ENCODE measurements at regions not wholly inside any gene's neighbourhood (a gene's known extent, or its start where the extent isn't known, plus 50 kb on each side); places are given as distances from the start of the nearest gene placed in this dataset.

GRCh38 chr12:116642683-116643082, 83.5 kb downstream of the MAP1LC3B2 start:
- TF ChIP-seq USF2 (IDR thresholded peaks at IDR 0.05; ENCODE audit: low read length) (no peak), SP4 (IDR thresholded peaks at IDR 0.05; ENCODE audit: low read length) (no peak), POLR2AphosphoS5 (IDR thresholded peaks at IDR 0.05; ENCODE audit: low read depth, low read length) (no peak), CHD7 (IDR thresholded peaks at IDR 0.05; ENCODE audit: insufficient replicate concordance, low read length) (no peak), POLR2A (IDR thresholded peaks at IDR 0.05; ENCODE audit: control extremely low read depth in 1 of 2, low read depth in 2 of 2, low read length in 2 of 2) (no peak), CREB1 (IDR thresholded peaks at IDR 0.05) (no peak), CTCF (IDR thresholded peaks at IDR 0.05; ENCODE audit: control extremely low read depth in 1 of 3, insufficient read depth in 1 of 3, low read depth in 1 of 3, low read length in 3 of 3) (no peak)

All from H1 (cell line).